Mesothelial cell of epicardium (in vitro differentiated cells): ENCODE measurements at regions not wholly inside any gene's neighbourhood (a gene's known extent, or its start where the extent isn't known, plus 50 kb on each side); places are given as distances from the start of the nearest gene placed in this dataset.

Experiments
- DNase-seq, 2 experiments: peaks; one replicate each; pipeline ENCODE4 v3.0.0; 2021; ENCODE audit warnings: low spot score in 2 of 2; ENCODE audit not compliant: unreplicated experiment in 2 of 2
- H3K27ac Mint-ChIP-seq: 2 replicates; pipeline ENCODE4 v1.8.0; 2021; ENCODE audit warnings: mixed read lengths
- H3K27me3 Mint-ChIP-seq: 2 replicates; pipeline ENCODE4 v1.8.0; 2021; ENCODE audit warnings: low read depth, mixed read lengths
- H3K36me3 Mint-ChIP-seq: 2 replicates; pipeline ENCODE4 v1.8.0; 2021; ENCODE audit warnings: mixed read lengths
- H3K4me1 Mint-ChIP-seq: 2 replicates; pipeline ENCODE4 v1.8.0; 2021; ENCODE audit warnings: mixed read lengths
- H3K4me3 Mint-ChIP-seq: 2 replicates; pipeline ENCODE4 v1.8.0; 2021; ENCODE audit warnings: mild to moderate bottlenecking, moderate library complexity, mixed read lengths
- H3K9me3 Mint-ChIP-seq: 2 replicates; pipeline ENCODE4 v1.8.0; 2021; ENCODE audit warnings: mixed read lengths
- CTCF ChIP-seq: fragments of 200-600 bp; sonication (generic); IDR thresholded peaks from one replicate; pipeline ENCODE4 v1.5.0; 2021; ENCODE audit warnings: antibody characterized with exemption; ENCODE audit not compliant: unreplicated experiment

GRCh38 chr11:134516529-134516928 lies 104.5 kb upstream of the B3GAT1 start:
- Mint-ChIP-seq H3K4me1 (no peaks in the 10 kb centered on the region), H3K9me3 (no peaks in the 10 kb centered on the region), H3K36me3 (no peaks in the 10 kb centered on the region), H3K27ac (no peak overlapping the region), H3K4me3 (no peak overlapping the region), H3K27me3 (peaks cover 38% of the 10 kb centered on the region)
- DNase-seq = peak in 1 of 2 experiments; percentile 14
- no peak for TF ChIP-seq CTCF

GRCh38 chr11:134515081-134515960 lies 103.3 kb upstream of the B3GAT1 start:
- Mint-ChIP-seq H3K4me1 (no peaks in the 10 kb centered on the region), H3K4me3 (no peak overlapping the region), H3K9me3 (no peaks in the 10 kb centered on the region), H3K27ac (no peak overlapping the region), H3K27me3 (peaks cover 46% of the 10 kb centered on the region), H3K36me3 (no peaks in the 10 kb centered on the region)
- TF ChIP-seq CTCF = no peak
- peak in 1 of 2 experiments; percentile 8 for DNase-seq

- Mint-ChIP-seq H3K27ac (no peak overlapping the region), H3K9me3 (no peaks in the 10 kb centered on the region), H3K4me1 (no peaks in the 10 kb centered on the region), H3K36me3 (no peaks in the 10 kb centered on the region), H3K27me3 (peaks cover 46% of the 10 kb centered on the region), H3K4me3 (no peak overlapping the region)
- peak in 1 of 2 experiments; percentile 12 for DNase-seq
- no peak for TF ChIP-seq CTCF
Measured at GRCh38 chr11:134514354-134514951, 102.4 kb upstream of the B3GAT1 start.

- Mint-ChIP-seq H3K4me3 (no peak overlapping the region), H3K36me3 (no peaks in the 10 kb centered on the region), H3K27me3 (peaks cover 49% of the 10 kb centered on the region), H3K9me3 (no peaks in the 10 kb centered on the region), H3K4me1 (no peaks in the 10 kb centered on the region), H3K27ac (no peak overlapping the region)
- TF ChIP-seq CTCF = no peak
- DNase-seq = no peak
Measured at GRCh38 chr11:134513585-134514120, 101.6 kb upstream of the B3GAT1 start.

GRCh38 chr11:134512571-134513538 lies 100.8 kb upstream of the B3GAT1 start:
- no peak for TF ChIP-seq CTCF

More at GRCh38 chr11:134512571-134513538, 100.8 kb upstream of the B3GAT1 start:
- DNase-seq = peak in 1 of 2 experiments; percentile 7
- H3K4me3 Mint-ChIP-seq = no peak overlapping the region
- H3K9me3 Mint-ChIP-seq = no peaks in the 10 kb centered on the region
- H3K27me3 Mint-ChIP-seq = peaks cover 54% of the 10 kb centered on the region
- no peaks in the 10 kb centered on the region for H3K36me3 Mint-ChIP-seq
- H3K4me1 Mint-ChIP-seq = no peaks in the 10 kb centered on the region
- H3K27ac Mint-ChIP-seq = no peak overlapping the region
